ENCODE measurements at regions not wholly inside any gene's neighbourhood (a gene's known extent, or its start where the extent isn't known, plus 50 kb on each side); places are given as distances from the start of the nearest gene placed in this dataset.

- H3K4me2 ChIP-seq (ENCODE audit: low read length): no peak overlapping the region
- no peaks in the 10 kb centered on the region for H3K36me3 ChIP-seq (ENCODE audit: insufficient read depth, low read length)
- no peak for TF ChIP-seq EZH2 (IDR thresholded peaks at IDR 0.05; ENCODE audit: borderline replicate concordance, low read length)
- TF ChIP-seq CTCF (IDR thresholded peaks at IDR 0.05; ENCODE audit: low read length): no peak
- no peak overlapping the region for H3K4me3 ChIP-seq (ENCODE audit: low read depth, low read length, poor library complexity, severe bottlenecking)
- no peaks in the 10 kb centered on the region for H3K9me2 ChIP-seq (ENCODE audit: low read depth, low read length)
- H3K27ac ChIP-seq (ENCODE audit: low read depth, low read length, poor library complexity, severe bottlenecking): no peak overlapping the region
- no peaks in the 10 kb centered on the region for H3K27me3 ChIP-seq (ENCODE audit: insufficient read depth, low read length)
- no peaks in the 10 kb centered on the region for H3F3A ChIP-seq (ENCODE audit: insufficient read depth, low read length)
- H3K9me3 ChIP-seq (ENCODE audit: low read length): peaks cover 14% of the 10 kb centered on the region
- no peaks in the 10 kb centered on the region for H3K79me2 ChIP-seq (ENCODE audit: insufficient read depth, low read length)
- H3K9ac ChIP-seq (ENCODE audit: low read length): no peak overlapping the region
- no peaks in the 10 kb centered on the region for H3K4me1 ChIP-seq (ENCODE audit: insufficient read depth, low read length, severe bottlenecking)
- H2AFZ ChIP-seq (ENCODE audit: low read length): no peak overlapping the region
- no peaks in the 10 kb centered on the region for H4K20me1 ChIP-seq (ENCODE audit: insufficient read depth, low read length)
Measured at GRCh38 chr20:43812216-43812615, 85.4 kb upstream of the GTSF1L start.

DNA sequence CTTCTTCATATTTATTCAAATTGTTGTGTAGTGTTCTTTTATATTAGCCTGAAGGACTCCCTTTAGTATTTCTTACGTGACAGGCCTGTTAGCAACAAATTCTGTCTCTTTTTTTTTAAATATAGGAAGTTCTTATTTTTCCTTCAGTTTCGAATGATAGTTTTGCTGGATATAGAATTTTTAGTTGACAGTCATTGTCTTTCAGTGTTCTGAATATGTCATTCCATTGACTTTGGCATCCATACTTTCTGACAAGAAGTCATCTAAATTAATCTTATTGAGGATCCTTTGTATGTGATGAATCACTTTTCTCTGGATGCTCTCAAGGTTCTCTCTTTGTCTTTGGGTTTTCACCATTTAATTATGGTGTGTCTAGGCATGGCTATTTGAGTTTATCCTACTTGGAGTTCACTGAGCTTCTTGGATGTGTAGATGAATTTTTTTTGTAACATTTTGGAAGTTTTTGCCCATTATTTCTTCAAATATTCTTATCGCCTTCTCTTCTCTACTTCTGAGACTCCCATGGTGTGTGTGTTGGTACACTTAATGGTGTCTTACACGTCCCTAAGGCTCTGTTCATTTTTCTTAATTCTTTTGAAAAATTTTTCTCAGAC lies 82.5 kb upstream of the GTSF1L start:
- no peaks in the 10 kb centered on the region for H3F3A ChIP-seq (ENCODE audit: insufficient read depth, low read length)
- no peak overlapping the region for H3K27ac ChIP-seq (ENCODE audit: low read depth, low read length, poor library complexity, severe bottlenecking)
- H3K79me2 ChIP-seq (ENCODE audit: insufficient read depth, low read length): no peaks in the 10 kb centered on the region
- no peak overlapping the region for H3K4me3 ChIP-seq (ENCODE audit: low read depth, low read length, poor library complexity, severe bottlenecking)
- H3K4me1 ChIP-seq (ENCODE audit: insufficient read depth, low read length, severe bottlenecking): no peaks in the 10 kb centered on the region
- no peak for TF ChIP-seq EZH2 (IDR thresholded peaks at IDR 0.05; ENCODE audit: borderline replicate concordance, low read length)
- no peak for TF ChIP-seq CTCF (IDR thresholded peaks at IDR 0.05; ENCODE audit: low read length)
- no peak overlapping the region for H3K4me2 ChIP-seq (ENCODE audit: low read length)
- H3K9ac ChIP-seq (ENCODE audit: low read length): no peak overlapping the region
- H3K36me3 ChIP-seq (ENCODE audit: insufficient read depth, low read length): no peaks in the 10 kb centered on the region
- H3K27me3 ChIP-seq (ENCODE audit: insufficient read depth, low read length): no peaks in the 10 kb centered on the region
- no peak overlapping the region for H2AFZ ChIP-seq (ENCODE audit: low read length)
- H4K20me1 ChIP-seq (ENCODE audit: insufficient read depth, low read length): no peaks in the 10 kb centered on the region
- H3K9me3 ChIP-seq (ENCODE audit: low read length): peaks cover 24% of the 10 kb centered on the region
- no peaks in the 10 kb centered on the region for H3K9me2 ChIP-seq (ENCODE audit: low read depth, low read length)

GRCh38 chr20:43804781-43805180 lies 78.0 kb upstream of the GTSF1L start:
- H3K4me3 ChIP-seq (ENCODE audit: low read depth, low read length, poor library complexity, severe bottlenecking): no peak overlapping the region
- no peaks in the 10 kb centered on the region for H3F3A ChIP-seq (ENCODE audit: insufficient read depth, low read length)
- H4K20me1 ChIP-seq (ENCODE audit: insufficient read depth, low read length): no peaks in the 10 kb centered on the region
- no peak for TF ChIP-seq EZH2 (IDR thresholded peaks at IDR 0.05; ENCODE audit: borderline replicate concordance, low read length)
- TF ChIP-seq CTCF (IDR thresholded peaks at IDR 0.05; ENCODE audit: low read length): no peak
- H3K4me2 ChIP-seq (ENCODE audit: low read length): no peak overlapping the region
- no peak overlapping the region for H3K9ac ChIP-seq (ENCODE audit: low read length)
- no peaks in the 10 kb centered on the region for H3K9me2 ChIP-seq (ENCODE audit: low read depth, low read length)
- H3K79me2 ChIP-seq (ENCODE audit: insufficient read depth, low read length): no peaks in the 10 kb centered on the region
- H2AFZ ChIP-seq (ENCODE audit: low read length): no peak overlapping the region
- H3K36me3 ChIP-seq (ENCODE audit: insufficient read depth, low read length): no peaks in the 10 kb centered on the region
- no peaks in the 10 kb centered on the region for H3K27me3 ChIP-seq (ENCODE audit: insufficient read depth, low read length)
- H3K9me3 ChIP-seq (ENCODE audit: low read length): peaks cover 21% of the 10 kb centered on the region
- no peak overlapping the region for H3K27ac ChIP-seq (ENCODE audit: low read depth, low read length, poor library complexity, severe bottlenecking)
- peaks cover 14% of the 10 kb centered on the region for H3K4me1 ChIP-seq (ENCODE audit: insufficient read depth, low read length, severe bottlenecking)
